ENCODE measurements at regions not wholly inside any gene's neighbourhood (a gene's known extent, or its start where the extent isn't known, plus 50 kb on each side); places are given as distances from the start of the nearest gene placed in this dataset.

DNA sequence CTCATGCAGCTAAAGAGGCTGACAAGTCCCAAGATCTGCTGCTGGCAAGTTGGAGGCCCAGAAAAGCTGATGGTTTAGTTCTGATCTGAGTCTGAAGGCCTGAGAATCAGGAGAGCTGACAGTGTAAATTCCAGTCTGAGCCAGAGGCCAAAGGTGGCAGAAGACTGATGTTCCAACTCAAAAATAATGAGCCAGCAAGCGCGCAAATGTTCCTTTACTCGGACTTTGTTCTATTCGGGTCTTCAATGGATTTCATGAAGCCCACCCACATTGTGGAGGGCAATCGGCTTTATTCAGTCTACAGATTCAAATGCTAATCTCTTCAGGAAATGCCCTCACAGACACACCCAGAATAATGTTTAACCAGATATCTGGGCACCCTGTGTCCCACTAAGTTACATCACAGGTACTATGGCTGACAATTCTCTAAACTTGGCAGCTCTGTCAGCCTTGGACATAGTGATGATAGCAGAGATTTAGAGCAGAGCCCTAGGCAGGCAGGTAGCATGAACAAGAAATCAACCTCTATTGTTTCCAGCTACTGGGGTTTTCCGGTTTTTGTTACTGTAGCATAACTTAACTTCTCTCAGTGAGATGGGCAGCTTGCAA lies 318.5 kb downstream of the HRH4 start:
- H3K27ac ChIP-seq (ENCODE audit: low read depth, low read length, poor library complexity, severe bottlenecking) = no peak overlapping the region
- POLR2A ChIA-PET = no interaction called here
- no peaks in the 10 kb centered on the region for H3K36me3 ChIP-seq (ENCODE audit: insufficient read depth, low read length)
- no peaks in the 10 kb centered on the region for H3K79me2 ChIP-seq (ENCODE audit: insufficient read depth, low read depth, low read length)
- H2AFZ ChIP-seq (ENCODE audit: low read length) = no peak overlapping the region
- H3K4me3 ChIP-seq (ENCODE audit: low read depth, low read length, poor library complexity, severe bottlenecking) = no peak overlapping the region
- CTCF ChIA-PET (ENCODE audit: unreplicated experiment) = interaction anchor here (0.6 kb wide), 1 partner anchor 24 kb away, joined by 3 read pairs; no protein-coding TSS in a partner anchor
- BruUV-seq (replicated peaks) = no TSS peak
- DNase-seq (ENCODE audit: low spot score) = no peak
- TF ChIP-seq CTCF (conservative IDR thresholded peaks at IDR 0.05; ENCODE audit: low read length) (no peak), EZH2phosphoT487 (IDR thresholded peaks at IDR 0.05; ENCODE audit: borderline replicate concordance, low read depth, low read length) (no peak)
- H3K9me3 ChIP-seq (ENCODE audit: low read length) = no peaks in the 10 kb centered on the region
- H3K9me2 ChIP-seq (ENCODE audit: insufficient read depth, low read length) = no peaks in the 10 kb centered on the region
- no peaks in the 10 kb centered on the region for H4K20me1 ChIP-seq (ENCODE audit: insufficient read depth, low read length)
- no peak overlapping the region for H3K4me2 ChIP-seq (ENCODE audit: low read length)
- intact Hi-C loops (cut with micrococcal nuclease; ENCODE audit: unreplicated experiment) = no loop called here
- H3K4me1 ChIP-seq (ENCODE audit: insufficient read depth, low read length, poor library complexity, severe bottlenecking) = no peaks in the 10 kb centered on the region

DNA sequence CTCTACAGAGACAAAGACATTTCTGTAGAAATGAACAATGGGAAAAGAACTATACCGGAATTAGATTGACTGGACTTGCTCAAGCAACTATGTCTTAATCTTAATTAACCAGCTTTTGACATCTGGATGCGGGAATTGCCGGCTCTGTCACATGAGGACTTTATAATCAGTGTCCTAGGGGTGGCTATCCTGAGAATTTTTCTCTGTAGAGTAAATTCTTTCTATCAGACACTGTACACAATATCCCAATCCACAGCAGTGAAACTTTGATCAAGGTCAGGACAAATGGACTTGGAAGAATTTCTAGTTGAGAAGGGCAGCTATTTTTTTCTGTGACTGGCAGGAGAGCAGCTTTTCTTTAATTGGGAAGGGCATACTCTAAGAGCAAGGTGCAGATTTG lies 322.1 kb downstream of the HRH4 start:
- H3K36me3 ChIP-seq (ENCODE audit: insufficient read depth, low read length) = no peaks in the 10 kb centered on the region
- no peak overlapping the region for H3K4me3 ChIP-seq (ENCODE audit: low read depth, low read length, poor library complexity, severe bottlenecking)
- DNase-seq (ENCODE audit: low spot score) = no peak
- TF ChIP-seq EZH2phosphoT487 (IDR thresholded peaks at IDR 0.05; ENCODE audit: borderline replicate concordance, low read depth, low read length) (no peak), CTCF (conservative IDR thresholded peaks at IDR 0.05; ENCODE audit: low read length) (no peak)
- CTCF ChIA-PET (ENCODE audit: unreplicated experiment) = no interaction called here
- no peak overlapping the region for H2AFZ ChIP-seq (ENCODE audit: low read length)
- H3K9me3 ChIP-seq (ENCODE audit: low read length) = no peaks in the 10 kb centered on the region
- POLR2A ChIA-PET = interaction anchor here (0.6 to 0.8 kb wide), 2 partner anchors 426 to 1084 kb away, joined by 4 to 6 read pairs; no protein-coding TSS in a partner anchor
- H3K4me2 ChIP-seq (ENCODE audit: low read length) = no peak overlapping the region
- H3K9me2 ChIP-seq (ENCODE audit: insufficient read depth, low read length) = no peaks in the 10 kb centered on the region
- no TSS peak for BruUV-seq (replicated peaks)
- H3K27ac ChIP-seq (ENCODE audit: low read depth, low read length, poor library complexity, severe bottlenecking) = no peak overlapping the region
- no peaks in the 10 kb centered on the region for H3K79me2 ChIP-seq (ENCODE audit: insufficient read depth, low read depth, low read length)
- intact Hi-C loops (cut with micrococcal nuclease; ENCODE audit: unreplicated experiment) = no loop called here
- no peaks in the 10 kb centered on the region for H3K4me1 ChIP-seq (ENCODE audit: insufficient read depth, low read length, poor library complexity, severe bottlenecking)
- H4K20me1 ChIP-seq (ENCODE audit: insufficient read depth, low read length) = no peaks in the 10 kb centered on the region

- no peaks in the 10 kb centered on the region for H3K9me3 ChIP-seq (ENCODE audit: low read length)
- TF ChIP-seq EZH2phosphoT487 (IDR thresholded peaks at IDR 0.05; ENCODE audit: borderline replicate concordance, low read depth, low read length) (no peak), CTCF (conservative IDR thresholded peaks at IDR 0.05; ENCODE audit: low read length) (no peak)
- no peak overlapping the region for H3K27ac ChIP-seq (ENCODE audit: low read depth, low read length, poor library complexity, severe bottlenecking)
- no peak overlapping the region for H3K4me3 ChIP-seq (ENCODE audit: low read depth, low read length, poor library complexity, severe bottlenecking)
- no peaks in the 10 kb centered on the region for H3K36me3 ChIP-seq (ENCODE audit: insufficient read depth, low read length)
- no peaks in the 10 kb centered on the region for H4K20me1 ChIP-seq (ENCODE audit: insufficient read depth, low read length)
- no peak for DNase-seq (ENCODE audit: low spot score)
- H3K79me2 ChIP-seq (ENCODE audit: insufficient read depth, low read depth, low read length) = no peaks in the 10 kb centered on the region
- no peaks in the 10 kb centered on the region for H3K4me1 ChIP-seq (ENCODE audit: insufficient read depth, low read length, poor library complexity, severe bottlenecking)
- POLR2A ChIA-PET = no interaction called here
- H3K9me2 ChIP-seq (ENCODE audit: insufficient read depth, low read length) = no peaks in the 10 kb centered on the region
- H2AFZ ChIP-seq (ENCODE audit: low read length) = no peak overlapping the region
- intact Hi-C loops (cut with micrococcal nuclease; ENCODE audit: unreplicated experiment) = no loop called here
- BruUV-seq (replicated peaks) = no TSS peak
- CTCF ChIA-PET (ENCODE audit: unreplicated experiment) = no interaction called here
- no peak overlapping the region for H3K4me2 ChIP-seq (ENCODE audit: low read length)
These were observed 324.6 kb downstream of the HRH4 start for GRCh38 chr18:24785019-24785418.

All from OCI-LY7 (cell line).